Liver (tissue), 7 donors: ENCODE measurements at regions not wholly inside any gene's neighbourhood (a gene's known extent, or its start where the extent isn't known, plus 50 kb on each side); places are given as distances from the start of the nearest gene placed in this dataset.

Experiments
- DNase-seq: peaks from one replicate; pipeline ENCODE4 v3.0.0-alpha.2; 2017; ENCODE audit warnings: low spot score
- H3K27ac ChIP-seq, 2 donors: one replicate each; pipeline ENCODE4 v1.7.0; 2013; ENCODE audit warnings: inconsistent platforms in 2 of 2, low read length in 2 of 2, control low read depth in 1 of 2, low read depth in 1 of 2, mild to moderate bottlenecking in 1 of 2
- H3K27me3 ChIP-seq, 4 donors: one replicate each; pipeline versions ENCODE4 v1.6.1 to v1.7.0; 2013; ENCODE audit warnings: low read length in 3 of 4, inconsistent platforms in 1 of 4, mild to moderate bottlenecking in 1 of 4, moderate library complexity in 1 of 4; ENCODE audit not compliant: control insufficient read depth in 4 of 4, insufficient read depth in 4 of 4
- H3K36me3 ChIP-seq, 4 donors: one replicate each; pipeline versions ENCODE4 v1.6.1 to v1.7.0; 2013; ENCODE audit warnings: low read length in 3 of 4, mild to moderate bottlenecking in 3 of 4, low read depth in 1 of 4, moderate library complexity in 1 of 4; ENCODE audit not compliant: control insufficient read depth in 4 of 4, insufficient read depth in 3 of 4
- H3K4me1 ChIP-seq, 4 donors: one replicate each; pipeline versions ENCODE4 v1.6.1 to v1.7.0; 2013; ENCODE audit warnings: low read length in 3 of 4, mild to moderate bottlenecking in 3 of 4, moderate library complexity in 1 of 4; ENCODE audit not compliant: control insufficient read depth in 4 of 4, insufficient read depth in 4 of 4
- H3K4me3 ChIP-seq, 3 donors: one replicate each; pipeline versions ENCODE4 v1.6.1 to v1.7.0; 2013; ENCODE audit warnings: low read length in 3 of 3, control low read depth in 1 of 3, low read depth in 1 of 3, mild to moderate bottlenecking in 1 of 3
- H3K9ac ChIP-seq, 2 donors: one replicate each; pipeline ENCODE4 v1.7.0; 2013; ENCODE audit warnings: low read length in 2 of 2, mild to moderate bottlenecking in 2 of 2, moderate library complexity in 2 of 2, control low read depth in 1 of 2, low read depth in 1 of 2
- H3K9me3 ChIP-seq, 4 donors: one replicate each; pipeline versions ENCODE4 v1.6.1 to v1.7.0; 2013; ENCODE audit warnings: low read length in 3 of 4; ENCODE audit not compliant: control insufficient read depth in 4 of 4
- EGR1 ChIP-seq, 2 donors: IDR thresholded peaks; 2 replicates each; pipeline ENCODE4 v1.6.1; 2016 to 2018; ENCODE audit warnings: antibody characterized with exemption in 2 of 2, low read depth in 2 of 2
- FOXA2 ChIP-seq: IDR thresholded peaks from 2 replicates; pipeline ENCODE4 v1.6.1; 2016; ENCODE audit warnings: antibody characterized with exemption
- HNF4A ChIP-seq, 2 donors: conservative IDR thresholded peaks; 2 replicates each; pipeline ENCODE4 v1.6.1; 2016; ENCODE audit warnings: antibody characterized with exemption in 2 of 2, mild to moderate bottlenecking in 2 of 2
- HNF4G ChIP-seq: IDR thresholded peaks from 2 replicates; pipeline ENCODE4 v1.6.1; 2016; ENCODE audit warnings: antibody characterized with exemption
- JUND ChIP-seq, 2 donors: IDR thresholded peaks; 2 replicates each; pipeline ENCODE4 v1.6.1; 2016; ENCODE audit warnings: antibody characterized with exemption in 2 of 2
- NR2F2 ChIP-seq: IDR thresholded peaks from 2 replicates; pipeline ENCODE4 v1.6.1; 2016; ENCODE audit warnings: antibody characterized with exemption
- RAD21 ChIP-seq, 2 donors: IDR thresholded peaks; 2 replicates each; pipeline ENCODE4 v1.6.1; 2016; ENCODE audit warnings: antibody characterized with exemption in 2 of 2, mild to moderate bottlenecking in 2 of 2
- SP1 ChIP-seq: IDR thresholded peaks from 2 replicates; pipeline ENCODE4 v1.6.1; 2018; ENCODE audit warnings: antibody characterized with exemption, mild to moderate bottlenecking
- TAF1 ChIP-seq: conservative IDR thresholded peaks from 2 replicates; pipeline ENCODE4 v1.6.1; 2016; ENCODE audit warnings: antibody characterized with exemption, mild to moderate bottlenecking
- YY1 ChIP-seq: IDR thresholded peaks from 2 replicates; pipeline ENCODE4 v1.6.1; 2016; ENCODE audit warnings: antibody characterized with exemption, mild to moderate bottlenecking
- WGBS: extraction: QIAGEN DNeasy Blood & Tissue Kit; methylation state at CpG from one replicate; pipeline ENCODE4 v1.1.7; 2013; 5-methylcytosine and 5-hydroxymethylcytosine counted together
- TF ChIP-seq, protein P1 (sequence below): IDR thresholded peaks from 2 replicates; pipeline ENCODE4 v1.6.1; 2016; ENCODE audit warnings: antibody characterized with exemption, mild to moderate bottlenecking
- TF ChIP-seq, protein P2 (sequence below): IDR thresholded peaks from 2 replicates; pipeline ENCODE4 v1.6.1; 2016; ENCODE audit warnings: antibody characterized with exemption
- donor health status: healthy.
- donor health status: healthy.
- donor health status: healthy.
- donor health status: healthy.

DNA sequence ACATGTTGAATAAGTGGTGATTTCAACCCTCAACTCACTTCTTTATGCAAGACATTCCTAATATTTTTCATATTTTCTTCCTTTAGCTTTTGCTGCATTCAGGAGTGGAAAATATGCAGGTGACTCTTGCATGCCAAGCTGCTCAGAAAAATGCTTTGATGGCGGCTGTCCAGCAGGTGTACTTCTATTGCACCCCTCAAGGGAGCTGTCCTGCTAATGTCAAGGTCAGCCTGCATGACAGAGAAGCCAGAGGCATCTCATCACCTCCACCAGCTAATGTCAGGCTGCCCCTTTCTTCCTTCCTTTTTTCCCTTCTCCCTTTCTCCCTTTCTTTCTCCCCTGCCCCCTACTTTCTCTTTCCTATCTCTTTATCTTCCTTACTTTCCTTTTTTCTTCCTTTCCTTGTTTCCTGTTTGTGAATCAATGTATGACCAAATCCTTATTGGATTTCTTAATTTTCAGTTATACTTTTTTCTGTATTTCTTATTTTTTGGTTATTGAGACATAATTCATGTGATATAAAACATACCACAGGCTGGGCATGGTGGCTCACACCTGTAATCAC lies 112.2 kb downstream of the CD164 start:
- no peak for TF ChIP-seq EGR1 (IDR thresholded peaks at IDR 0.05; ENCODE audit: low read depth in 2 of 2)
- TF ChIP-seq, protein P1, sequence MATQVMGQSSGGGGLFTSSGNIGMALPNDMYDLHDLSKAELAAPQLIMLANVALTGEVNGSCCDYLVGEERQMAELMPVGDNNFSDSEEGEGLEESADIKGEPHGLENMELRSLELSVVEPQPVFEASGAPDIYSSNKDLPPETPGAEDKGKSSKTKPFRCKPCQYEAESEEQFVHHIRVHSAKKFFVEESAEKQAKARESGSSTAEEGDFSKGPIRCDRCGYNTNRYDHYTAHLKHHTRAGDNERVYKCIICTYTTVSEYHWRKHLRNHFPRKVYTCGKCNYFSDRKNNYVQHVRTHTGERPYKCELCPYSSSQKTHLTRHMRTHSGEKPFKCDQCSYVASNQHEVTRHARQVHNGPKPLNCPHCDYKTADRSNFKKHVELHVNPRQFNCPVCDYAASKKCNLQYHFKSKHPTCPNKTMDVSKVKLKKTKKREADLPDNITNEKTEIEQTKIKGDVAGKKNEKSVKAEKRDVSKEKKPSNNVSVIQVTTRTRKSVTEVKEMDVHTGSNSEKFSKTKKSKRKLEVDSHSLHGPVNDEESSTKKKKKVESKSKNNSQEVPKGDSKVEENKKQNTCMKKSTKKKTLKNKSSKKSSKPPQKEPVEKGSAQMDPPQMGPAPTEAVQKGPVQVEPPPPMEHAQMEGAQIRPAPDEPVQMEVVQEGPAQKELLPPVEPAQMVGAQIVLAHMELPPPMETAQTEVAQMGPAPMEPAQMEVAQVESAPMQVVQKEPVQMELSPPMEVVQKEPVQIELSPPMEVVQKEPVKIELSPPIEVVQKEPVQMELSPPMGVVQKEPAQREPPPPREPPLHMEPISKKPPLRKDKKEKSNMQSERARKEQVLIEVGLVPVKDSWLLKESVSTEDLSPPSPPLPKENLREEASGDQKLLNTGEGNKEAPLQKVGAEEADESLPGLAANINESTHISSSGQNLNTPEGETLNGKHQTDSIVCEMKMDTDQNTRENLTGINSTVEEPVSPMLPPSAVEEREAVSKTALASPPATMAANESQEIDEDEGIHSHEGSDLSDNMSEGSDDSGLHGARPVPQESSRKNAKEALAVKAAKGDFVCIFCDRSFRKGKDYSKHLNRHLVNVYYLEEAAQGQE: no peak
- no peak for TF ChIP-seq HNF4G
- no peak for TF ChIP-seq RAD21 (IDR thresholded peaks at IDR 0.05)
- TF ChIP-seq YY1: no peak
- TF ChIP-seq FOXA2: no peak
- TF ChIP-seq SP1: no peak
- TF ChIP-seq, protein P2, sequence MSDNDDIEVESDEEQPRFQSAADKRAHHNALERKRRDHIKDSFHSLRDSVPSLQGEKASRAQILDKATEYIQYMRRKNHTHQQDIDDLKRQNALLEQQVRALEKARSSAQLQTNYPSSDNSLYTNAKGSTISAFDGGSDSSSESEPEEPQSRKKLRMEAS: no peak
- WGBS: 96% methylated on average over 1 of the region's 1 CpG
- no peak overlapping the region for H3K27ac ChIP-seq
- H3K27me3 ChIP-seq: no peaks in the 10 kb centered on the region
- no peak overlapping the region for H3K9ac ChIP-seq
- H3K4me1 ChIP-seq: no peaks in the 10 kb centered on the region
- peaks cover 0 to 4% (median 0%) of the 10 kb centered on the region in 4 donors for H3K9me3 ChIP-seq
- H3K36me3 ChIP-seq: no peaks in the 10 kb centered on the region
- DNase-seq: no peak
- H3K4me3 ChIP-seq: no peak overlapping the region

DNA sequence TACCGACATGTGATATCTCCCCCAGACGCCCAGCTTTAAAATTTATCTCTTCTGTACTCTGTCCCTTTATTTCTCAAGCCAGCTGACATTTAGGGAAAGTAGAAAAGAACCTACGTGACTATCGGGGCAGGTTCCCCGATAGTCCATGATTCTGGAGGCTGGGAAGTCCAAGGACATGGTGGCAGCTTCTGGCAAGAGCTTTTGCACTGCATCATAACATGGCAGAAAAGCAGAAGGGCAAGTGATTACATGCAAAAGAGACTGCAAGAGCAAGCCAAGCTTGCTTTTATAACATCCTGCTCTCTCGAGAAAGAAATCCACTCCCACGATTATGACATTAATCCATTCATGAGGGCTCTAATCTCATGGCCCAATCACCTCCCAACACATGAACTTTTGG lies 113.2 kb downstream of the CD164 start:
- H3K27me3 ChIP-seq: no peaks in the 10 kb centered on the region
- no peaks in the 10 kb centered on the region for H3K4me1 ChIP-seq
- peaks cover 0 to 4% (median 0%) of the 10 kb centered on the region in 4 donors for H3K9me3 ChIP-seq
- TF ChIP-seq RAD21 (IDR thresholded peaks at IDR 0.05) (no peak), NR2F2 (no peak), TAF1 (no peak), JUND (IDR thresholded peaks at IDR 0.05) (no peak), FOXA2 (no peak), HNF4A (conservative IDR thresholded peaks at IDR 0.05) (no peak)
- TF ChIP-seq, protein P1: no peak
- H3K9ac ChIP-seq: no peak overlapping the region
- WGBS: 91% methylated on average over 7 of the region's 7 CpGs
- H3K4me3 ChIP-seq: no peak overlapping the region
- no peak for DNase-seq
- H3K27ac ChIP-seq: no peak overlapping the region
- H3K36me3 ChIP-seq: no peaks in the 10 kb centered on the region
